Testis (tissue), 2 donors: ENCODE measurements at regions not wholly inside any gene's neighbourhood (a gene's known extent, or its start where the extent isn't known, plus 50 kb on each side); places are given as distances from the start of the nearest gene placed in this dataset.

Experiments
- POLR2A ChIP-seq: fragments of 450-650 bp; IDR thresholded peaks from one replicate; pipeline ENCODE4 v1.6.1; 2017; ENCODE audit warnings: antibody characterized with exemption, mild to moderate bottlenecking, moderate library complexity
- TF ChIP-seq, protein P1 (sequence below), 3 experiments: fragments of 450-650 bp in 2 of 3; fragments of 200-600 bp in 1 of 3; sonication (generic) in 1 of 3; IDR thresholded peaks; one replicate each; pipeline ENCODE4 v1.5.1; 2016 to 2019; ENCODE audit warnings: antibody characterized with exemption in 3 of 3, mild to moderate bottlenecking in 2 of 3, moderate library complexity in 1 of 3

DNA sequence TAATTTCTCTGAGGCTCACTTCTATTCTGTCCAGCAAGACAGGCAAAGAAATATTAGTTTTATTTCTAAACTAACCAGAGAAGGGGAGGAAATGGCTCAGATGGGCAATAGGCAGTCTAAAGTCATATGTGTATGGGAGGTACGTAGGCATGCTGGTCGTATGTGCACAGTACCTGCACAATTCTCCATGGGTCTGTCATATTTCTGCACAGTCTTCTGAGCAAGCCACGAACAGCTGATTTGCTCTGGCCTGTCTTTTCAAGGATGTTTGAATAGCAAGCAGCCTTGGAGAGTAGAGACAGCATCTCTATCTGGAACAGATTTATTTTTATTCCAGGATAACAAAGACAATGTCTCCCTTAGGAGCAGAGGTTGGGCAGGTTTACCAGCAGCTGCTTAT lies 92.1 kb downstream of the SLC25A47 start:
- TF ChIP-seq, protein P1, sequence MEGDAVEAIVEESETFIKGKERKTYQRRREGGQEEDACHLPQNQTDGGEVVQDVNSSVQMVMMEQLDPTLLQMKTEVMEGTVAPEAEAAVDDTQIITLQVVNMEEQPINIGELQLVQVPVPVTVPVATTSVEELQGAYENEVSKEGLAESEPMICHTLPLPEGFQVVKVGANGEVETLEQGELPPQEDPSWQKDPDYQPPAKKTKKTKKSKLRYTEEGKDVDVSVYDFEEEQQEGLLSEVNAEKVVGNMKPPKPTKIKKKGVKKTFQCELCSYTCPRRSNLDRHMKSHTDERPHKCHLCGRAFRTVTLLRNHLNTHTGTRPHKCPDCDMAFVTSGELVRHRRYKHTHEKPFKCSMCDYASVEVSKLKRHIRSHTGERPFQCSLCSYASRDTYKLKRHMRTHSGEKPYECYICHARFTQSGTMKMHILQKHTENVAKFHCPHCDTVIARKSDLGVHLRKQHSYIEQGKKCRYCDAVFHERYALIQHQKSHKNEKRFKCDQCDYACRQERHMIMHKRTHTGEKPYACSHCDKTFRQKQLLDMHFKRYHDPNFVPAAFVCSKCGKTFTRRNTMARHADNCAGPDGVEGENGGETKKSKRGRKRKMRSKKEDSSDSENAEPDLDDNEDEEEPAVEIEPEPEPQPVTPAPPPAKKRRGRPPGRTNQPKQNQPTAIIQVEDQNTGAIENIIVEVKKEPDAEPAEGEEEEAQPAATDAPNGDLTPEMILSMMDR (IDR thresholded peaks at IDR 0.05), result no peak
- no peak for TF ChIP-seq POLR2A
